Activated CD4-positive, alpha-beta T cell treated with anti-CD3 and anti-CD28 coated beads for 4 hours (primary cell): ENCODE measurements at regions not wholly inside any gene's neighbourhood (a gene's known extent, or its start where the extent isn't known, plus 50 kb on each side); places are given as distances from the start of the nearest gene placed in this dataset.

ENCODE experiments used
- DNase-seq, 2 donors: peaks; one replicate each; pipeline ENCODE4 v3.0.0-alpha.2; 2020

DNA sequence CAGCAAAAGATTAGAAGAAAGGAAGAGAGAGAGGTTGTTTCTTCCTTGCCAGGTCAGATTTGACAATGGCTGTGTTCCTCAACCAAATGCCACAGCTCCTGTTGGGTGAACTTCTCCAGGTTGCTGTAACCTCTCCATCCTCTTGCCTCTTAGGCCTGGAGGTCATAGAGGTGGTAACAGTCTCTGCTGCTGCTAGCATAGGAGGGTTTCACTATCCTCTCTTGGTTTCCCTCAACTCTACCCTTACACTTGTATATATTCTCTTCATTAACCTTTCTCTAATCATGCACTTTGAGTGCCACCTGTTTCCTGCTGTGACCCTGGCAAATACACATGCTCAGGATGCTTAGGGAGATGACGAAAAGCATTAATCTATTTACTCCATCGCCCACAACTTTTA lies 67.7 kb upstream of the HIF1A start:
- DNase-seq: no peak

DNA sequence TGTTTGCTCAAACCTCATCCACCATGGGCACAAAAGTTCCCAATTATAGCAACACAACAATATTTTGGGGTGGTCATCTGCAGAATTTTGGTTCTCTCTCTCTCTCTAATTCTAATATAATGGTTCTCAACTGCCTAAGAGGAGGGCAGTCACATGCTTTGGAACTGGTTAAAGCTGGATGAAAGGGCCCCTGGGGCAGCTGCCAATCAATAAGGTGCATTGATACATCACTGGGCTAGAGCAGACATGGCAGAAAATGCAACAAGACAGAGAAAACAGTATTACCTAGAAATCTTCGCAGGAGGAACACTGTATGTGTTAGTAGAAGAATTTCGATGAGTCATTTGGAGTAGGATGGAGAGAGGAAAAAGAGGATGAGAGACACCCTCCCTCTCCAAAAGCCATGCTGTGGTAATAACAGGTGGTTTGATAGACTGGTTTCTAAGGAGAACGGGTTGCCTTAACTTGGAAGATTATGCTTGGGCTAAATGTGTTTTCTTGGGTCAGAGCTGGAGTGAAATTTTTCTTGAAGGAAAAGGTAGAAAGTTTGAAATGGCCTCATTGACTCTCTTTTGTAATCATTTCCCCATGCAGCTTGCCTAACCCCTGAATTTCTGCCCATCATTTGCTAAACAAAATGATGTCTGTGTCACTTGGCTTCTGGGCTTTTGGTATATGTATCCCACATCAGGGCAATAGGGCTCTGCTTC lies 67.1 kb upstream of the HIF1A start:
- no peak for DNase-seq

GRCh38 chr14:61630399-61631044 lies 64.8 kb upstream of the HIF1A start:
- DNase-seq: no peak

GRCh38 chr14:61631045-61631687 lies 64.1 kb upstream of the HIF1A start:
- no peak for DNase-seq

DNA sequence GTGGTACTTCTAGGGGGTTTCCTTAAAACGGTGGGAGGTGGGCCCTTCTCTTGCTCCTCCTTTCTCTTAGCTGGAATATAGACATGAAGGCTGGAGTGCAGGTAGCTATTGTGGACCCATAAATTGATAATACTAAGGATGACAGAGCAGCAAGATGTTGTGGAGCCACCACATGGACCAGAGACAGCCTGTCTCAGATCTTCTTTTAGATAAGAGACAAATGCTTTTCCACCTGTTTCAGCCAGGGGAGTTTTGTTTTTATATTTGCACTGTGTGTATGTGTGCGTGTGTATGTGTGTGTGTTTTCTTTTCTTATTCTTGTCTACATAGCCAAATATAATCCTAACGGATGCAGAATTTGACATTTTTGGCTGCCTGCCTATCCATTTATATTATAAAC lies 62.9 kb upstream of the HIF1A start:
- DNase-seq: no peak

GRCh38 chr14:61632807-61633206 lies 62.5 kb upstream of the HIF1A start:
- no peak for DNase-seq

DNA sequence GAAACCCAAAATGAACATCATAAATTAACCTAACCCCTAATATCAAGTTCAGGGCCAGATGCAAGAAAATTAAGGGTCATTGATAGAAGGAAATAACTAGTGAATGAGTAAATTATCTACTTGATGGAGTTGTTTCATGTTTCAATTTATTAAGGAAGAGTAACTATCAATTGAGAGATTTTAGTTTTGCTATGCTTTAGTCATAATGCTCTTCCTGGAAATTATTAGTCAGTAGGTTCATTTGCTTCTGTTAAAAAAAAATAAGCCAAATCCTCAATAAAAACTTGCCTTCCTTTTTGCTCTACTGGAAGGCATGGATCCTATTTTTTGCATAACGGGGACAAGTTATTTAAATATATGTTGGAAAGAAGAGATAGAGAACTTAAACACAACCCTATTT lies 59.0 kb upstream of the HIF1A start:
- DNase-seq: no peak

- no peak for DNase-seq
These were observed 58.5 kb upstream of the HIF1A start for GRCh38 chr14:61636779-61637178.

DNA sequence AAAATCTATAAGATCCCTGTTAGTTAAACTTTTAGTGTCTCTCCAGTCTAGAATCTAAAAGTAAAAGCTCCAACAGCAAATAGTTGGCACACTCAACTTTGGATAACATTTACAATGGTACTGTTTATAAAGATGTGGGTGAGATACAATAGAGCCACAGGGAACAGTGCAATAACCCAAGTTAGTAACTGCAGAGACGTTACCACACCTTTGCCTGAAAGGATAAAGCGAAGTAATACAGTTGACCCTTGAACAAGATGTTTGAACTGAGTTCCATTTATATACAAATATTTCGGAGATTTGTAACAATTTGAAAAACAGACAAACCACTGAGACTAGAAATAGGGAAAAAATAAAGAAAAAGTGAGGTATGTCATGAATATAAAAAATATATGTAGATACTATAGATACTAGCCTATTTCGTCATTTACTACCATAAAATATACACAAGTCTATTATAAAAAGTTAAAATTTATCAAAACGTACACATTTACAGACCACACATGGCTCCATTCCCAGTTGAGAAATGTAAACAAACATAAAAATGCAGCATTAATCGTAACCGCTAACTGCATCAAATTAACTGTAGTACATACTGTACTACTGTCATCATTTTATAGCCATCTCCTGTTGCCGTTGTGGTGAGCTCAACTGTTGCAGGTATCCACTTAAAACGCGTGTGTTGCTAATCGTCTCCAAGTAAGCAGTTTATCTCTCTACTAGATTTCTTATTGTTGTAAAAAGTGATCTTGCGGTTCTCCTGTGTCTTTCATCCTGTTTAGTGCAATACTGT lies 56.5 kb upstream of the HIF1A start:
- DNase-seq: no peak

DNA sequence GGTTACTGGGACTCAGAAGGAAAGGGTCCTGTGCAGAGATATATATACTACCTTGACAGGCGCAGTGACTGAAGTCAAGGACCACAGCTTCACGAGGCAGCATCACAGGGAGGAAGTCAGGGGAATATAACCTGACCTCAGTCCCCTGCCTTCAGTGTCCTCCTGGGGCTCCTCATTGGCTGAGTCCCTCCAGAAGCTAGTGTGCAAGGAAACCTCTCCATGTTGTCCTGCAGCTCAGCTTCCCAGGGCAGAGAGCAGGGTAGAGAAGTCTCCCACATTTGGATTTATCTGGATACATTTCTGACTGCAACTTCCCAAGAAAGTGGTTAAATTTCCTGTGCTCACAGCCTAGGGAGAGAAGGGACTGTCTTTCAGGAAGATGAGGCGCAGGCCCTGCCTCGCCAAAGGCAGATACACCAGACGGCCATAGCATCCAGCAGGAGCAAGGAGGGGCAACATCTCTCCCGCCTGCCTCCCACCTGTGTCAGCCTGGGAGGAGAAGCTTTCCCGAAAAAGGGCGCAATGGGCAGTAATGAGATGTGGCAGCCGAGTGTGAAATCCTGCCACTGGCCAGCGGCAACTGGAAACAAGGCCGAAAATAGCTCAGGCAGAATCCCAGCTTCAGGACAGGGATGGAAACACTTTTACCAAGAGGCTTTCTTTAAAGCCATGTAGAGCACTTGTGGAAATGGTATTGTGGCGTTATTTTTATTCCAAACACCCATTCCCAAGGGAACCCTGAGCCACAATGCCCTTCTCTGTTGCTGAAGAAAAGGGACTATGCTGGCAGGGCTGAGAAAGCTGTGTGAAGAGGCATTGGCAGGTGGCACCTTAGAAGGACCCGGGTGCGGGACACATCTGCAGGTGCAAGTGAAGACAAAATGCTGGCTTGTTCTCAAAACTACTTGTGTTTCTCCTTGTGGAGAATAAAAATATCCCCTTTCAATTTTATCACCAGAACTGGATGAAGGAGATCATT lies 54.9 kb upstream of the HIF1A start:
- DNase-seq: no peak

GRCh38 chr14:61641914-61642613 lies 53.2 kb upstream of the HIF1A start:
- no peak for DNase-seq

DNA sequence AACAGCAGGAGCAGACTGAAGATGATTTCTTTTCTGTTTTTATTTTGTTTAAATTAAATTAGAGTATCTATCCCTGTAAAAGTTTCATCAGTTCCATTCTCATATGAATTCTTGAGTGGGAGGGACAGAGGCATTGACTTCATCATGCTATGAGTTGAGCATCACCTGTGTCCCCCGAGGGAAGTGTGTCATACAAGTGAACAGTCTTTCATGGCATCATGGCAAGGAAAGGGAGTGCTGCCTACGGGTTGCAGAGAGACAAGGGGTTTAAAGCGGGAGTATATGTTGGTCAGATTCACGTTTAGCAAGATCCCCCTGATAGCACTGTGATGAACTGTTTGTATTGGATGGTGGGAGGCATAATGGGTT lies 52.7 kb upstream of the HIF1A start:
- DNase-seq: no peak

DNA sequence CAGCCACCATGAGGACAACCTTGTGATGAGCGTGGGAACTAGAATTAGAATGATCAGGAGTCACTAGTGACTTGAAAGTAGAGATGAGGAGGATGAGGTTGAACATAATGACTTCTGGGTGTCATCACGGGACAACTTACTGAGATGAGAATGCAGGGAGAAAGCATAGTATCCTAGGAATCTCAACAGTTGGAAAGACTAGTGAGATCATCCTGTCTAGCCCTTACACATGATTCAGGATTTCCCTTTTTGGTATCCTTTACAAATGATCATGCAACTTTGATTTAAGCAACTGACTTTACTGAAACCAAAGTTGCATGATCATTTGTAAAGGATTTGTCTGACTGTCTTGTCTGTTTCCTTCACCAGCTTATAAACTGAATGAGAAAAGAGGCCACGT lies 51.8 kb upstream of the HIF1A start:
- no peak for DNase-seq

GRCh38 chr14:61644175-61644574 lies 51.1 kb upstream of the HIF1A start:
- no peak for DNase-seq

DNA sequence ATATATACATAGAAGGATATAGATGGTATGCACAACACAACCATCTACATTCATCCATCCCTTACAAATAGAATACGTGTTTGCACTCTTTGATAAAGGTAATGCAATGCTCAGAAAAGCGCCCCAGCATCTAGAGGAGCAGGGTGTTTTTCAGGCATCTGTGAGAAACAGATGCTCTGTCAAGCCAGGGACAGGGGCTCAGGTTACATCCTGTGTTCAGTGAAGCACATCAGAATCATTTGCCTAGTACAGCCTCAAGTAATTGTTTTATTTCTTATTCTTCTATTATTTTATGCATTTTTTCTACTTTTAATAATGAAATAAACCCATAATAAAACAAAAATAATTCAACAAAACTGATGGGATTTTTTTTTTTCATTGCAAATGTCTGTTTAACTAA lies 50.5 kb upstream of the HIF1A start:
- DNase-seq: no peak

DNA sequence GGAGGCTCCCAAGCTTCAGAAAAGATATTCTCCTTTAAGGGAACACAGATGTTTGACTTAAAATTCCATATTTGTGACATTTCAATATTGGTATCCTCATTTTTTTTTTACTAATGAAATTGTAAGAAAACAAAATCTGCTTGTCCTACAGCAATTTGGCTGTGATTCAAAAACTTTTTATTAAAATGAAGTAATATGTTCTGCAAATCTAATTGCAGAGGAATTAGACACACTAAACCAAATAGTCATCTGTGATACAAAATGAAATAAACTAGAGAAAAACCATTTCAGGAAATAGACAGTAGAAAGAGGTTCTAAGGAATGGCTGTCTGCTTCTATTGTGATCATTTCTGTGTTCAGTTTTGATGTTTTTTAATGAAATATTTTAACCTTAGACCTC lies 50.1 kb upstream of the HIF1A start:
- DNase-seq: no peak
